ENCODE measurements at regions not wholly inside any gene's neighbourhood (a gene's known extent, or its start where the extent isn't known, plus 50 kb on each side); places are given as distances from the start of the nearest gene placed in this dataset.

- TF ChIP-seq NFYB (IDR thresholded peaks at IDR 0.05; ENCODE audit: insufficient read depth, low read depth, low read length), result no peak
- TF ChIP-seq RELB (IDR thresholded peaks at IDR 0.05; ENCODE audit: low read depth), result peak; percentile 50; the same call in 1 of the 2 replicates
- peak; percentile 15; the same call in 1 of the 2 replicates for TF ChIP-seq SPI1 (IDR thresholded peaks at IDR 0.05; ENCODE audit: borderline replicate concordance, insufficient read depth, low read depth, low read length)
- TF ChIP-seq GABPA (IDR thresholded peaks at IDR 0.05; ENCODE audit: low read depth), result no peak
- peak in 1 of 2 experiments; percentile 28; a peak in 1 of 4 replicates for TF ChIP-seq IKZF2 (IDR thresholded peaks at IDR 0.05)
- no peak for TF ChIP-seq SREBF1 (IDR thresholded peaks at IDR 0.05; ENCODE audit: low read length)
- TF ChIP-seq IKZF1 (conservative IDR thresholded peaks at IDR 0.05), result peak; percentile 43
- no peak for TF ChIP-seq ZNF207 (IDR thresholded peaks at IDR 0.05; ENCODE audit: borderline replicate concordance)
- no peak for TF ChIP-seq SKIL (IDR thresholded peaks at IDR 0.05; ENCODE audit: low read depth, poor library complexity, severe bottlenecking)
- H3K4me1 ChIP-seq (ENCODE audit: control insufficient read depth, insufficient read depth, low read length), result no peaks in the 10 kb centered on the region
- no peaks in the 10 kb centered on the region for H3K36me3 ChIP-seq (ENCODE audit: control insufficient read depth in 2 of 2, insufficient read depth in 2 of 2, low read length in 1 of 2)
- intact Hi-C loops (cut with micrococcal nuclease; ENCODE audit: unreplicated experiment) (no loop called here), in situ Hi-C loops (cut with MboI) (no loop called here)
- no peak overlapping the region for H2AFZ ChIP-seq (ENCODE audit: control insufficient read depth, low read depth, low read length)
- ChIA-PET RAD21 (ENCODE audit: unreplicated experiment) (interaction anchor here (0.6 kb wide), 1 partner anchor 1328 kb away, joined by 4 read pairs; no protein-coding TSS in a partner anchor), POLR2A (no interaction called here), CTCF (interaction anchor here (0.6 kb wide), 1 partner anchor 349 kb away, joined by 3 read pairs; no protein-coding TSS in a partner anchor), SMC1A (ENCODE audit: uncharacterized antibody, unreplicated experiment) (no interaction called here)
- H3K9ac ChIP-seq (ENCODE audit: control insufficient read depth, insufficient read depth, low read length), result no peak overlapping the region
- H3K9me3 ChIP-seq (replicated peaks; ENCODE audit: control insufficient read depth, insufficient read depth, low read length), result no peaks in the 10 kb centered on the region
- H3K27me3 ChIP-seq (replicated peaks in 1 of 2; ENCODE audit: control insufficient read depth in 2 of 2, insufficient read depth in 2 of 2, low read length in 1 of 2), result no peaks in the 10 kb centered on the region
- H4K20me1 ChIP-seq (ENCODE audit: control insufficient read depth, insufficient read depth), result no peaks in the 10 kb centered on the region
- WGBS (ENCODE audit: insufficient coverage, insufficient replicate concordance, low lambda C conversion rate, missing lambda C conversion rate), result 0% methylated on average over 4 of the region's 4 CpGs
- FAIRE-seq (no peak), DNase-seq (ENCODE audit: low read depth, low spot score) (no peak), ATAC-seq (peak; percentile 71)
- H3K27ac ChIP-seq (ENCODE audit: control insufficient read depth, insufficient read depth), result no peak overlapping the region
- no TSS peak for BruUV-seq (replicated peaks)
- no peak overlapping the region for H3K4me2 ChIP-seq (ENCODE audit: control insufficient read depth, insufficient read depth)
- H3K4me3 ChIP-seq, result no peak overlapping the region
- H3K79me2 ChIP-seq (ENCODE audit: control insufficient read depth, insufficient read depth, low read length), result no peaks in the 10 kb centered on the region
Observed at GRCh38 chr13:85303630-85304029, 495.6 kb downstream of the SLITRK6 start.
